ENCODE measurements at regions not wholly inside any gene's neighbourhood (a gene's known extent, or its start where the extent isn't known, plus 50 kb on each side); places are given as distances from the start of the nearest gene placed in this dataset.

GRCh38 chr2:59068255-59068654 lies 827.1 kb upstream of the FANCL start:
- Histone ChIP-seq H3K4me1 (no peaks in the 10 kb centered on the region), H3K27ac (no peak overlapping the region), H3K36me3 (no peaks in the 10 kb centered on the region), H3K4me3 (no peak overlapping the region), H3K9me3 (peaks cover 0 to 12% (median 4%) of the 10 kb centered on the region in 11 donors), H3K27me3 (no peaks in the 10 kb centered on the region)
- WGBS, 2 donors, result 22 to 37% methylated on average over 2 of the region's 2 CpGs
- no peak for DNase-seq
- ATAC-seq, result no peak
- intact Hi-C loops (cut with DNase I), result no loop called here
- TF ChIP-seq CTCF (IDR thresholded peaks at IDR 0.05), result no peak

GRCh38 chr2:59066787-59067399 lies 825.8 kb upstream of the FANCL start:
- no peak overlapping the region for H3K27ac ChIP-seq
- ATAC-seq (no peak), DNase-seq (no peak)
- intact Hi-C loops (cut with DNase I), result no loop called here
- WGBS, 2 donors, result 94 to 96% methylated on average over 53 to 56 of the region's 56 CpGs
- H3K4me1 ChIP-seq, result no peaks in the 10 kb centered on the region
- H3K27me3 ChIP-seq, result no peaks in the 10 kb centered on the region
- H3K36me3 ChIP-seq, result no peaks in the 10 kb centered on the region
- peaks cover 0 to 8% (median 4%) of the 10 kb centered on the region in 11 donors for H3K9me3 ChIP-seq
- TF ChIP-seq CTCF (IDR thresholded peaks at IDR 0.05), result no peak
- H3K4me3 ChIP-seq, result no peak overlapping the region

- intact Hi-C loops (cut with DNase I), result no loop called here
- H3K36me3 ChIP-seq, result no peaks in the 10 kb centered on the region
- DNase-seq, result no peak
- no peaks in the 10 kb centered on the region for H3K9me3 ChIP-seq
- 58 to 63% methylated on average over 4 of the region's 4 CpGs for WGBS, 2 donors
- TF ChIP-seq CTCF (IDR thresholded peaks at IDR 0.05), result no peak
- ATAC-seq, result no peak
- H3K4me3 ChIP-seq, result no peak overlapping the region
- H3K27me3 ChIP-seq, result peaks cover 0 to 5% (median 0%) of the 10 kb centered on the region in 7 donors
- H3K27ac ChIP-seq, result no peak overlapping the region
- no peaks in the 10 kb centered on the region for H3K4me1 ChIP-seq
Measured at GRCh38 chr2:59047373-59047995, 806.4 kb upstream of the FANCL start.

- H3K9me3 ChIP-seq, result no peaks in the 10 kb centered on the region
- no peaks in the 10 kb centered on the region for H3K36me3 ChIP-seq
- no peaks in the 10 kb centered on the region for H3K4me1 ChIP-seq
- ATAC-seq, result no peak
- no peak for DNase-seq
- no peak overlapping the region for H3K4me3 ChIP-seq
- no peaks in the 10 kb centered on the region for H3K27me3 ChIP-seq
- no peak overlapping the region for H3K27ac ChIP-seq
- TF ChIP-seq CTCF (IDR thresholded peaks at IDR 0.05), result no peak
- intact Hi-C loops (cut with DNase I), result no loop called here
- WGBS, 2 donors, result 87 to 89% methylated on average over 17 of the region's 17 CpGs
Measured at GRCh38 chr2:59046401-59047372, 805.6 kb upstream of the FANCL start.

Measured in heart right ventricle (tissue), 16 donors.